ENCODE measurements at regions not wholly inside any gene's neighbourhood (a gene's known extent, or its start where the extent isn't known, plus 50 kb on each side); places are given as distances from the start of the nearest gene placed in this dataset.

GRCh38 chr6:23301556-23301955 is 732.2 kb downstream of the HDGFL1 start:
- DNase-seq = no peak
- in situ Hi-C loops (cut with MboI; ENCODE audit: low pct_unique_long_range_greater_than_20kb, low sequenced_read_pairs) = no loop called here

GRCh38 chr6:23302514-23302913 is 733.1 kb downstream of the HDGFL1 start:
- peak; percentile 12 for DNase-seq
- in situ Hi-C loops (cut with MboI; ENCODE audit: low pct_unique_long_range_greater_than_20kb, low sequenced_read_pairs) = no loop called here

GRCh38 chr6:23305325-23305943 is 736.1 kb downstream of the HDGFL1 start:
- DNase-seq = no peak
- in situ Hi-C loops (cut with MboI; ENCODE audit: low pct_unique_long_range_greater_than_20kb, low sequenced_read_pairs) = no loop called here

- DNase-seq = no peak
- in situ Hi-C loops (cut with MboI; ENCODE audit: low pct_unique_long_range_greater_than_20kb, low sequenced_read_pairs) = no loop called here
Measured at GRCh38 chr6:23306251-23306950, 737.0 kb downstream of the HDGFL1 start.

GRCh38 chr6:23307516-23307915 is 738.1 kb downstream of the HDGFL1 start:
- in situ Hi-C loops (cut with MboI; ENCODE audit: low pct_unique_long_range_greater_than_20kb, low sequenced_read_pairs) = no loop called here
- DNase-seq = no peak

- in situ Hi-C loops (cut with MboI; ENCODE audit: low pct_unique_long_range_greater_than_20kb, low sequenced_read_pairs) = no loop called here
Measured at GRCh38 chr6:23308166-23308565, 738.8 kb downstream of the HDGFL1 start.

GRCh38 chr6:23311211-23311610 is 741.8 kb downstream of the HDGFL1 start:
- no peak for DNase-seq
- in situ Hi-C loops (cut with MboI; ENCODE audit: low pct_unique_long_range_greater_than_20kb, low sequenced_read_pairs) = no loop called here

More at GRCh38 chr6:23308166-23308565, 738.8 kb downstream of the HDGFL1 start:
- no peak for DNase-seq

- DNase-seq = no peak
- in situ Hi-C loops (cut with MboI; ENCODE audit: low pct_unique_long_range_greater_than_20kb, low sequenced_read_pairs) = no loop called here
Measured at GRCh38 chr6:23316131-23316530, 746.8 kb downstream of the HDGFL1 start.

GRCh38 chr6:23316931-23317330 is 747.6 kb downstream of the HDGFL1 start:
- DNase-seq = no peak
- in situ Hi-C loops (cut with MboI; ENCODE audit: low pct_unique_long_range_greater_than_20kb, low sequenced_read_pairs) = no loop called here

- in situ Hi-C loops (cut with MboI; ENCODE audit: low pct_unique_long_range_greater_than_20kb, low sequenced_read_pairs) = no loop called here
- DNase-seq = no peak
Measured at GRCh38 chr6:23319582-23319981, 750.2 kb downstream of the HDGFL1 start.

GRCh38 chr6:23320471-23321015 is 751.2 kb downstream of the HDGFL1 start:
- DNase-seq = no peak
- in situ Hi-C loops (cut with MboI; ENCODE audit: low pct_unique_long_range_greater_than_20kb, low sequenced_read_pairs) = no loop called here

GRCh38 chr6:23323897-23324296 is 754.5 kb downstream of the HDGFL1 start:
- in situ Hi-C loops (cut with MboI; ENCODE audit: low pct_unique_long_range_greater_than_20kb, low sequenced_read_pairs) = no loop called here
- no peak for DNase-seq

- no peak for DNase-seq
- in situ Hi-C loops (cut with MboI; ENCODE audit: low pct_unique_long_range_greater_than_20kb, low sequenced_read_pairs) = no loop called here
Measured at GRCh38 chr6:23325065-23325464, 755.7 kb downstream of the HDGFL1 start.

GRCh38 chr6:23327621-23328020 is 758.3 kb downstream of the HDGFL1 start:
- in situ Hi-C loops (cut with MboI; ENCODE audit: low pct_unique_long_range_greater_than_20kb, low sequenced_read_pairs) = no loop called here
- no peak for DNase-seq

GRCh38 chr6:23329086-23329485 is 759.7 kb downstream of the HDGFL1 start:
- DNase-seq = no peak
- in situ Hi-C loops (cut with MboI; ENCODE audit: low pct_unique_long_range_greater_than_20kb, low sequenced_read_pairs) = no loop called here

- in situ Hi-C loops (cut with MboI; ENCODE audit: low pct_unique_long_range_greater_than_20kb, low sequenced_read_pairs) = no loop called here
- DNase-seq = no peak
Measured at GRCh38 chr6:23330632-23331031, 761.3 kb downstream of the HDGFL1 start.

GRCh38 chr6:23334360-23334759 is 765.0 kb downstream of the HDGFL1 start:
- in situ Hi-C loops (cut with MboI; ENCODE audit: low pct_unique_long_range_greater_than_20kb, low sequenced_read_pairs) = no loop called here
- DNase-seq = no peak

- no peak for DNase-seq
- in situ Hi-C loops (cut with MboI; ENCODE audit: low pct_unique_long_range_greater_than_20kb, low sequenced_read_pairs) = no loop called here
Measured at GRCh38 chr6:23335894-23336293, 766.5 kb downstream of the HDGFL1 start.

GRCh38 chr6:23339268-23339667 is 769.9 kb downstream of the HDGFL1 start:
- in situ Hi-C loops (cut with MboI; ENCODE audit: low pct_unique_long_range_greater_than_20kb, low sequenced_read_pairs) = no loop called here
- no peak for DNase-seq

- in situ Hi-C loops (cut with MboI; ENCODE audit: low pct_unique_long_range_greater_than_20kb, low sequenced_read_pairs) = no loop called here
- DNase-seq = no peak
Measured at GRCh38 chr6:23340271-23340670, 770.9 kb downstream of the HDGFL1 start.
